ENCODE measurements at regions not wholly inside any gene's neighbourhood (a gene's known extent, or its start where the extent isn't known, plus 50 kb on each side); places are given as distances from the start of the nearest gene placed in this dataset.

- no peak for DNase-seq
Measured at GRCh38 chr4:117971403-117971802, 62.9 kb upstream of the NDST3 start.

- DNase-seq, result peak; percentile 96
Measured at GRCh38 chr4:117983541-117984365, 50.5 kb upstream of the NDST3 start.

- no peak for DNase-seq
Measured at GRCh38 chr4:117984366-117984680, 50.0 kb upstream of the NDST3 start.

All from hematopoietic multipotent progenitor cell treated with erythropoietin and hydrocortisone succinate and interleukin-3 and kit ligand, for 4 days (in vitro differentiated cells).